ENCODE measurements at regions not wholly inside any gene's neighbourhood (a gene's known extent, or its start where the extent isn't known, plus 50 kb on each side); places are given as distances from the start of the nearest gene placed in this dataset.

GRCh38 chr2:65500310-65501040 lies 68.1 kb upstream of the SPRED2 start (continued):
- TF ChIP-seq ZBTB46 (CRISPR knock-in tag; IDR thresholded peaks at IDR 0.05; ENCODE audit: borderline replicate concordance) (no peak), MIER2 (CRISPR knock-in tag; IDR thresholded peaks at IDR 0.05) (no peak), ZNF264 (CRISPR knock-in tag; IDR thresholded peaks at IDR 0.05) (no peak), ARID4A (CRISPR knock-in tag; IDR thresholded peaks at IDR 0.05; ENCODE audit: borderline replicate concordance) (no peak)

- Histone ChIP-seq H3K9me3 (ENCODE audit: low read length) (no peaks in the 10 kb centered on the region), H3K4me3 (replicated peaks in 1 of 3; ENCODE audit: insufficient read depth in 1 of 3, low read depth in 2 of 3, low read length in 3 of 3) (no peak overlapping the region), H3K4me1 (ENCODE audit: insufficient read depth, low read length) (peaks cover 3% of the 10 kb centered on the region), H3K27me3 (ENCODE audit: control insufficient read depth in 1 of 2, insufficient read depth in 2 of 2, low read length in 2 of 2) (no peaks in the 10 kb centered on the region; a peak in 1 of 5 replicates), H3K79me2 (ENCODE audit: insufficient read depth, low read length) (no peaks in the 10 kb centered on the region), H3K36me3 (replicated peaks in 1 of 2; ENCODE audit: control insufficient read depth in 1 of 2, insufficient read depth in 2 of 2, low read length in 2 of 2) (no peaks in the 10 kb centered on the region), H2AFZ (ENCODE audit: low read length) (no peak overlapping the region), H3K27ac (ENCODE audit: extremely low read length, insufficient read depth, low read length) (no peak overlapping the region), H3K4me2 (ENCODE audit: low read depth, low read length) (no peak overlapping the region), H3K9ac (ENCODE audit: insufficient read depth, low read depth, low read length) (no peak overlapping the region), H4K20me1 (ENCODE audit: insufficient read depth, low read length) (no peaks in the 10 kb centered on the region)
- CTCF ChIA-PET (ENCODE audit: low intra/inter-chr PET ratio, low total read pairs) = no interaction called here
- intact Hi-C loops (cut with micrococcal nuclease; ENCODE audit: unreplicated experiment) (no loop called here), in situ Hi-C loops (cut with HindIII; ENCODE audit: extremely low pct_ligation_motif_present, low pct_unique_long_range_greater_than_20kb) (no loop called here)
- 33% methylated on average over 6 of the region's 6 CpGs for WGBS (ENCODE audit: low lambda C conversion rate)
- no peak for DNase-seq (ENCODE audit: low spot score)
- POLR2A ChIA-PET = no interaction called here
- ATAC-seq = peak; percentile 75
- BruUV-seq (replicated peaks) = no TSS peak
- no peak for FAIRE-seq
- no peak for TF ChIP-seq ZBTB38 (CRISPR knock-in tag; IDR thresholded peaks at IDR 0.05)
- no peak for TF ChIP-seq ZMAT5 (CRISPR knock-in tag; IDR thresholded peaks at IDR 0.05; ENCODE audit: borderline replicate concordance, low read depth)
- TF ChIP-seq ZBTB39 (CRISPR knock-in tag; IDR thresholded peaks at IDR 0.05) = no peak
- no peak for TF ChIP-seq TAF15 (IDR thresholded peaks at IDR 0.05; ENCODE audit: low read depth, low read length, poor library complexity, severe bottlenecking)
- TF ChIP-seq FOSL2 (CRISPR knock-in tag; IDR thresholded peaks at IDR 0.05) = no peak
- TF ChIP-seq ATF3 (CRISPR knock-in tag; IDR thresholded peaks at IDR 0.05) = no peak
- no peak for TF ChIP-seq REL (CRISPR knock-in tag; conservative IDR thresholded peaks at IDR 0.05)
- no peak for TF ChIP-seq ZNF12 (CRISPR knock-in tag; IDR thresholded peaks at IDR 0.05)
- no peak for TF ChIP-seq HMG20A (CRISPR knock-in tag; IDR thresholded peaks at IDR 0.05; ENCODE audit: borderline replicate concordance)
- no peak for TF ChIP-seq CHD4 (IDR thresholded peaks at IDR 0.05; ENCODE audit: borderline replicate concordance, low read length)
These were observed 66.8 kb upstream of the SPRED2 start for GRCh38 chr2:65499216-65499615.
